ENCODE measurements at regions not wholly inside any gene's neighbourhood (a gene's known extent, or its start where the extent isn't known, plus 50 kb on each side); places are given as distances from the start of the nearest gene placed in this dataset.
"Not testable (repeated sequence)": the region's sequence is repeated elsewhere in the genome, so short reads cannot be mapped to it uniquely, and the experiment has no call there.

DNA sequence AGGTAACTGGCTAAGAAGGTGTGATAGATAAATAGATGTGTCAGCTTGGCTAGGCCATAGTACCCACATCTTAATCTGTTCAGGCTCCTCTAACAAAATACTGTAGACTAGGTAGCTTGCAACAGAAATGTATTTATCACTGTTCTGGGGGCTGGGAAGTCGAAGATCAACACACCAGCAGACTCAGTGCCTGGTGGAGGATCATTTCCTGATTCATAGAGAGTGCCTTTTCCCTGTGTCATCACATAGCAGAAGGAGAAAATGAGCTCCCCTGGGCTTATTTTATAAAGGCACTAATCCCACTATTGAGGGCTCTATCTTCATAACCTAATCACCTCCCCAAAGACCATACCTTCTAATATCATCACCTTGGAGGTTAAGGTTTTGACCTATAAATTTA is 532.7 kb upstream of the OLFM3 start:
- no peak for DNase-seq (ENCODE audit: low read depth in 2 of 2)

GRCh38 chr1:102500758-102501157 is 504.0 kb upstream of the OLFM3 start:
- no peak for DNase-seq (ENCODE audit: low read depth in 2 of 2)

DNA sequence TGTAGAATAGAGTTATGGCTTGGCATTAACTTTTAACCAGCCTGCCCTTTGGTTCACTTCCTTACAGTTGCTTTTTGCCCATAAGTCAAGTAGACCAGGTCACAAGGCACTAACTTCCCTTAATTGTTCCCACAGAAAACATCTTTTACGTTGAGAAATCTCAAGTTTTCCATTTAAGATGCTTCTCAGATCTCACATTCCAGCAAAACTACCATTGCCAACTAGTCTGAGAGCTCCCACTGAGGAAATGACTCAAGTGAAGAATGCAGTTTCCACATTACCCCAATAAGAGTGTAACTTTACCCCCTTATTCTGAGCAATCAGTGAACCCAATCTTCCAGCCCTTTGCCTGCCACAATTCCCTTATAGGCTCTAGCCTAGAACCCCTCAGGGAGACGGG is 502.2 kb upstream of the OLFM3 start:
- DNase-seq (ENCODE audit: low read depth in 2 of 2) = no peak

- not testable (repeated sequence) for DNase-seq (ENCODE audit: low read depth in 2 of 2)
These were observed 501.1 kb upstream of the OLFM3 start for GRCh38 chr1:102497810-102498209.

GRCh38 chr1:102472520-102472919 is 475.8 kb upstream of the OLFM3 start:
- no peak for DNase-seq (ENCODE audit: low read depth in 2 of 2)

GRCh38 chr1:102470767-102471166 is 474.0 kb upstream of the OLFM3 start:
- no peak for DNase-seq (ENCODE audit: low read depth in 2 of 2)

GRCh38 chr1:102466487-102466886 is 469.8 kb upstream of the OLFM3 start:
- no peak for DNase-seq (ENCODE audit: low read depth in 2 of 2)

DNA sequence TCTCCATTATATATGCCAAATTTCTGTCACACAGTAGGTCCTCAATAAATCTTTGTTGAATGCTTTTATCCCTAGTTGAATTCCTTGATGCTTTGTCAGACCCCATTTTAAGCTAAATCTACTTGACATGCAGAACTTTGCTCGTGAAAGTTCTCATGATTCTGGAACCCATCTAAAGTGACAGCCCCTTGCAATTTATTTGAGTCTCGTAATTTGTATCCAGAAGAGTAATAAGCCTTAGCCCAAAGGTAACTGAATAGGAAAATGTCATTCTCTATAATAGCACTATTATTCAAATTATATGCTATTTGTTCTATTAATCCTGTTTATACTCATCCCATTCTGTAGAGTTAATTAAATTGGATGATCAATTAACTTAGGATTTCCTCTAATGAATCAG is 466.6 kb upstream of the OLFM3 start:
- DNase-seq (ENCODE audit: low read depth in 2 of 2) = no peak

DNA sequence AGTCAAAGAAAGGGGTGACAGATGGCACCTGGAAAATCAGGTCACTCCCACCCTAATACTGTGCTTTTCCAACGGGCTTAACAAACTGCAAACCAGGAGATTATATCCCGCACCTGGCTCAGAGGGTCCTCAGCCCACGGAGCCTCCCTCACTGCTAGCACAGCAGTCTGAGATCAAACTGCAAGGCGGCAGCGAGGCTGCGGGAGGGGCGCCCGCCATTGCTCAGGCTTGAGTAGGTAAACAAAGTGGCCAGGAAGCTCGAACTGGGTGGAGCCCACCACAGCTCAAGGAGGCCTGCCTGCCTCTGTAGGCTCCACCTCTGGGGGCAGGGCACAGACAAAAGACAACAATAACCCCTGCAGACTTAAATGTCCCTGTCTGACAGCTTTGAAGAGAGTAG is 445.6 kb upstream of the OLFM3 start:
- not testable (repeated sequence) for DNase-seq (ENCODE audit: low read depth in 2 of 2)

DNA sequence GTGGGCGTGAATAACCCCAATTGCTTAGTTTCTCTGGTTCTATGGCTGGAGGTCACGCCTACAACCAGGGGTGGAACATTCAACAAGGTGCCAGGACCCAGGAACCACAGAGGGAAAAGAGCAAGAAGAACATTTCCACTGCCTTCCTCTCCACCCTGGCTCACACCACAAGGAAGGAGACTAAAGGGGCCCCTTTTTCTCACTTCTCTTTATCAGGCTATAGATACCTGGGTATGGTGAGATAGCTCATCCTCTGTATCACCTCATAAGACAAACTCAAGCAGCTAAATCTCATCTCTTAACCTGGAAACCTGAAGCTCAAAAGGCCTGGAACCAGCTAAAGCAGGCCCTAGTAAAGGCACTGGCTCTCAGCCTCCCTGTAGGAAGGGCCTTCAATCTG is 438.8 kb upstream of the OLFM3 start:
- no peak for DNase-seq (ENCODE audit: low read depth in 2 of 2)

DNA sequence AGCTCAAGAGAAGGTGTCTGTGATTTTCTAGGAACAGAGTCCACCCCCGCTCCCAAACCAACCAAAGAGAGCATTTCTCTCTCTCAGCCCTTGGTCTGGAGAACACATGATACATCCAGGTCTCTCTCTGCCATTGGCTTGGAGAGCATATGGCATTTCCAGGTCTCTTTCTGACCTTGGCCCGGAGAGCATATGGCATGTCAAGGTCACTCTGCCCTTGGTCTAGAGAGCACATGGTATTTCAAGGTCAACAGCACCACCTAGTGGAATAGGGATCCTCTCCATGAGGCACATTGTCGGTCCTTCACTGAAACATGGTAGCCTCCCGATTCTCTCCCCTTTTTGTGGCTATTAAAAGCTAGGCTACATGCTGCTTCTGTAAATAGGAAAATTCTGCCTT is 437.7 kb upstream of the OLFM3 start:
- no peak for DNase-seq (ENCODE audit: low read depth in 2 of 2)

DNA sequence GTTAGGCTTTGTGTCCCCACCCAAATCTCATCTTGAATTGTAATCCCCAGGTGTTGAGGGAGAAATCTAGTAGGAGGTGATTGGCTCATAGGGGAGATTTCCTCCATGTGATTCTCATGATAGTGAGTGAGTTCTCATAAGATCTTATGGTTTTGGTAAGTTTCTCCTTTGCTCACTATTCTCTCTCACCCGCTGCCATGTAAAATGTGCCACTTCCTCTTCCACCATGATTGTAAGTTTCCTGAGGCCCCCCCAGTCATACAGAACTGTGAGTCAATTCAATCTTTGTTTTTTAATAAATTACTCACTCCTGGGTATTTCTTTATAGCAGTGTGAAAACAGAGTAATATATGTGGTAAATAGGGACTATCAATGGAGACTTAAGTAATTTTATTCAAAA is 434.5 kb upstream of the OLFM3 start:
- no peak for DNase-seq (ENCODE audit: low read depth in 2 of 2)

DNA sequence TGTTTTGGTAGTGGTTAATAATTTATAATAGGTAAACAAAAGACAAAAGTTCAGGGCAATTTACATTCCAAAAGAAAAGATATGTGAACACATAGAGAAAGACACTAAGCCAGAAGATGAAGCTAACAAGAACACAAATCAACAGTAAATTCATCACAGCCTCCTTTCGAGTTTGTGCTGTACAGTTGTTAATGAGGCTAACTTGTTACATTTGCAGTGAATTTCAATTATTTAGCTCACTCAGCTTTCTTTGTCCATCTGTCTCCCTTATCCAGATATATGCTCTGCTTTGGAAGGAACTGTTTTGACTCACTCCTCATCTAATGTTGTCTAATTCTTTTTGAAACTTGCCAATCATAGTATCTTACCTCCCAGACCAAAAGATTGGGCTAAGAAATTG is 423.3 kb upstream of the OLFM3 start:
- DNase-seq (ENCODE audit: low read depth in 2 of 2) = no peak

Measured in stimulated activated CD4-positive, alpha-beta T cell treated with anti-CD3 and anti-CD28 coated beads, Interleukin-4, amount 100 ng/mL, for 48 hours (primary cell).